NCI-H526 treated with DMSO at 0.1 percent for 48 hours (cell line): ENCODE measurements at regions not wholly inside any gene's neighbourhood (a gene's known extent, or its start where the extent isn't known, plus 50 kb on each side); places are given as distances from the start of the nearest gene placed in this dataset.
"Not testable (repeated sequence)": the region's sequence is repeated elsewhere in the genome, so short reads cannot be mapped to it uniquely, and the experiment has no call there.

Experiments used
- DNase-seq: peaks from one replicate; lab custom pipeline; 2025; lab: John Stamatoyannopoulos, UW

- no peak for DNase-seq
Observed at GRCh38 chrX:77003530-77003929, 443.7 kb upstream of the FGF16 start.

GRCh38 chrX:77003956-77004355 lies 443.2 kb upstream of the FGF16 start:
- DNase-seq, result no peak

GRCh38 chrX:77009691-77010090 lies 437.5 kb upstream of the FGF16 start:
- DNase-seq, result no peak

GRCh38 chrX:77014377-77015372 lies 432.5 kb upstream of the FGF16 start:
- peak; percentile 68 for DNase-seq

- DNase-seq, result no peak
Observed at GRCh38 chrX:77017093-77017492, 430.1 kb upstream of the FGF16 start.

GRCh38 chrX:77046180-77046810 lies 400.9 kb upstream of the FGF16 start:
- peak; percentile 30 for DNase-seq

GRCh38 chrX:77060572-77060971 lies 386.6 kb upstream of the FGF16 start:
- no peak for DNase-seq

- DNase-seq, result no peak
Observed at GRCh38 chrX:77061022-77061421, 386.2 kb upstream of the FGF16 start.

- DNase-seq, result no peak
Observed at GRCh38 chrX:77061545-77061944, 385.6 kb upstream of the FGF16 start.

- DNase-seq, result no peak
Observed at GRCh38 chrX:77065896-77066295, 381.3 kb upstream of the FGF16 start.

- no peak for DNase-seq
Observed at GRCh38 chrX:77070202-77070918, 376.8 kb upstream of the FGF16 start.

- no peak for DNase-seq
Observed at GRCh38 chrX:77076896-77077295, 370.3 kb upstream of the FGF16 start.

GRCh38 chrX:77081237-77081636 lies 366.0 kb upstream of the FGF16 start:
- DNase-seq, result not testable (repeated sequence)

- no peak for DNase-seq
Observed at GRCh38 chrX:77085372-77085771, 361.8 kb upstream of the FGF16 start.

- no peak for DNase-seq
Observed at GRCh38 chrX:77087529-77088169, 359.5 kb upstream of the FGF16 start.

GRCh38 chrX:77088233-77088632 lies 359.0 kb upstream of the FGF16 start:
- DNase-seq, result no peak

GRCh38 chrX:77114501-77114900 lies 332.7 kb upstream of the FGF16 start:
- DNase-seq, result no peak

- DNase-seq, result no peak
Observed at GRCh38 chrX:77118686-77119085, 328.5 kb upstream of the FGF16 start.

GRCh38 chrX:77119706-77120105 lies 327.5 kb upstream of the FGF16 start:
- no peak for DNase-seq

- not testable (repeated sequence) for DNase-seq
Observed at GRCh38 chrX:77123917-77124316, 323.3 kb upstream of the FGF16 start.

GRCh38 chrX:77127571-77127970 lies 319.6 kb upstream of the FGF16 start:
- DNase-seq, result not testable (repeated sequence)

GRCh38 chrX:77143907-77144306 lies 303.3 kb upstream of the FGF16 start:
- DNase-seq, result no peak
